Sigmoid colon (tissue), 4 donors: ENCODE measurements at regions not wholly inside any gene's neighbourhood (a gene's known extent, or its start where the extent isn't known, plus 50 kb on each side); places are given as distances from the start of the nearest gene placed in this dataset.

Experiments
- EP300 ChIP-seq, 4 donors: sonication (generic); formaldehyde crosslinking; IDR thresholded peaks; one replicate each; pipeline ENCODE4 v1.6.1; 2017; ENCODE audit warnings: antibody characterized with exemption in 4 of 4
- POLR2A ChIP-seq, 2 donors: fragments of 450-650 bp; IDR thresholded peaks; one replicate each; pipeline ENCODE4 v1.6.1; 2016; ENCODE audit warnings: antibody characterized with exemption in 2 of 2, mild to moderate bottlenecking in 2 of 2, moderate library complexity in 2 of 2
- POLR2AphosphoS5 ChIP-seq, 4 donors: sonication (generic); formaldehyde crosslinking; IDR thresholded peaks; one replicate each; pipeline ENCODE4 v1.6.1; 2017; ENCODE audit warnings: antibody characterized with exemption in 4 of 4
- TF ChIP-seq, protein P1 (sequence below), 4 experiments: fragments of 450-650 bp in 3 of 4; fragments of 200-600 bp in 1 of 4; IDR thresholded peaks; one replicate each; pipeline ENCODE4 v1.5.1; 2016 to 2019; ENCODE audit warnings: antibody characterized with exemption in 4 of 4, mild to moderate bottlenecking in 3 of 4, moderate library complexity in 2 of 4

DNA sequence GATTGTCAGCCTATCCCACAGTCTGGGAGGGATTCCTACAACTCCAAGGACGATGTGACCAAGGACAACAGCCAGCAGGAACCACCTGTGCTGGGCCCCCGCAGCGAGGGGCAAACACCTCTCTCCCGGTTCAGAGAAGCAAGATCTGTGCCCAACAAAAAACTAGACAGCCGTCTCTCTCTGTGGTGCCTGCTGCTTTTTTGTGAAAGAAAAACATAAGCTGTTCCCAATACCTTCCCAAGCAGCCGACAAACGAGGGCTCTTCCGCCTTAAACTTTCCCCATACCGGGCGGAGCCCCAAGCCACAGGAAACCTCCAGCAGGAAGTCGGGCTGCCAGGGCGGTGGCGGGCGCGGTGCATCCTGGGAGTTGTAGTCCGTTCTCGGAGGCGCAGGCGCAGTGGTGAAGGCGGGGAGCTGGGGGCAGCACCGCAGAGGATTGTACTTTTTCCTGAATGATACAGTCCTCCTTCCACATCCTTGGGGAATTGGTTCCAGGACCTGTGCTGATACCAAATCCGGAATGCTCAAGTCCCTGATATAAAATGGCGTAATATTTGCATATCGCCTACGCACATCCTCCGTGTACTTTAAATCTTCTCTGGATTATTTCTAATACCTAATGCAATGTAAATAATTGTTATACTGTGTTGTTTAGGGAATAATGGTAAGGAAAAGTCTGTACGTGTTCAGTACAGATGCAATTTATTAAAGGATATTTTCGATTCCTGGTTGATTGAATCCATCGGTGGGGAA lies 63.1 kb upstream of the IRF2 start:
- TF ChIP-seq, protein P1, sequence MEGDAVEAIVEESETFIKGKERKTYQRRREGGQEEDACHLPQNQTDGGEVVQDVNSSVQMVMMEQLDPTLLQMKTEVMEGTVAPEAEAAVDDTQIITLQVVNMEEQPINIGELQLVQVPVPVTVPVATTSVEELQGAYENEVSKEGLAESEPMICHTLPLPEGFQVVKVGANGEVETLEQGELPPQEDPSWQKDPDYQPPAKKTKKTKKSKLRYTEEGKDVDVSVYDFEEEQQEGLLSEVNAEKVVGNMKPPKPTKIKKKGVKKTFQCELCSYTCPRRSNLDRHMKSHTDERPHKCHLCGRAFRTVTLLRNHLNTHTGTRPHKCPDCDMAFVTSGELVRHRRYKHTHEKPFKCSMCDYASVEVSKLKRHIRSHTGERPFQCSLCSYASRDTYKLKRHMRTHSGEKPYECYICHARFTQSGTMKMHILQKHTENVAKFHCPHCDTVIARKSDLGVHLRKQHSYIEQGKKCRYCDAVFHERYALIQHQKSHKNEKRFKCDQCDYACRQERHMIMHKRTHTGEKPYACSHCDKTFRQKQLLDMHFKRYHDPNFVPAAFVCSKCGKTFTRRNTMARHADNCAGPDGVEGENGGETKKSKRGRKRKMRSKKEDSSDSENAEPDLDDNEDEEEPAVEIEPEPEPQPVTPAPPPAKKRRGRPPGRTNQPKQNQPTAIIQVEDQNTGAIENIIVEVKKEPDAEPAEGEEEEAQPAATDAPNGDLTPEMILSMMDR (IDR thresholded peaks at IDR 0.05), result no peak
- peak; percentile 92 to 97 for TF ChIP-seq POLR2A (IDR thresholded peaks at IDR 0.05)
- TF ChIP-seq POLR2AphosphoS5 (IDR thresholded peaks at IDR 0.05), result peak; percentile 94 to 99 (median 98)
- peak in 2 of 4 donors; percentile 6 to 15 for TF ChIP-seq EP300 (IDR thresholded peaks at IDR 0.05)
